ENCODE measurements at regions not wholly inside any gene's neighbourhood (a gene's known extent, or its start where the extent isn't known, plus 50 kb on each side); places are given as distances from the start of the nearest gene placed in this dataset.

- TF ChIP-seq CHD7 (IDR thresholded peaks at IDR 0.05; ENCODE audit: insufficient replicate concordance, low read length) (no peak), GTF2F1 (IDR thresholded peaks at IDR 0.05; ENCODE audit: borderline replicate concordance, low read depth, low read length) (no peak), CHD1 (IDR thresholded peaks at IDR 0.05; ENCODE audit: low read depth, low read length) (no peak), KDM5A (IDR thresholded peaks at IDR 0.05; ENCODE audit: low read length) (no peak), TCF12 (IDR thresholded peaks at IDR 0.05; ENCODE audit: low read depth, low read length) (no peak), ZNF274 (IDR thresholded peaks at IDR 0.05; ENCODE audit: borderline replicate concordance, extremely low read depth, low read length) (no peak), YY1 (IDR thresholded peaks at IDR 0.05; ENCODE audit: low read depth, low read length) (no peak), EGR1 (IDR thresholded peaks at IDR 0.05; ENCODE audit: borderline replicate concordance, low read depth, low read length) (no peak), BRCA1 (IDR thresholded peaks at IDR 0.05; ENCODE audit: low read depth, low read length) (no peak), CTBP2 (IDR thresholded peaks at IDR 0.05; ENCODE audit: borderline replicate concordance, insufficient read depth, insufficient read length, low read length) (no peak), JUN (IDR thresholded peaks at IDR 0.05; ENCODE audit: low read depth, low read length) (no peak), CREB1 (IDR thresholded peaks at IDR 0.05) (no peak), KDM4A (IDR thresholded peaks at IDR 0.05; ENCODE audit: low read depth, low read length, severe bottlenecking) (no peak)
These were observed 139.6 kb downstream of the MTX3 start (continued) for GRCh38 chr5:79851391-79851863.
